A549 (cell line): ENCODE measurements at regions not wholly inside any gene's neighbourhood (a gene's known extent, or its start where the extent isn't known, plus 50 kb on each side); places are given as distances from the start of the nearest gene placed in this dataset.

Source experiments
- CEBPB ChIP-seq, 2 experiments: fragments of >200 bp in 1 of 2; sonication (Bioruptor Twin) in 1 of 2; formaldehyde crosslinking in 1 of 2; IDR thresholded peaks; 2 replicates each; pipeline ENCODE4 v1.6.1; 2012 to 2016
- EP300 ChIP-seq, 2 experiments: fragments of >200 bp; sonication (Bioruptor Twin); formaldehyde crosslinking; IDR thresholded peaks; 2 replicates in 1 of 2; 3 replicates in 1 of 2; pipeline ENCODE4 v1.6.1; 2016 to 2017
- HES2 ChIP-seq: fragments of >200 bp; sonication (Bioruptor Twin); formaldehyde crosslinking; IDR thresholded peaks from 2 replicates; pipeline ENCODE4 v1.6.1; 2016
- MAFK ChIP-seq: fragments of 450-650 bp; IDR thresholded peaks from 2 replicates; pipeline ENCODE4 v1.6.1; 2014; ENCODE audit not compliant: partially characterized antibody
- POLR2A ChIP-seq: IDR thresholded peaks from 2 replicates; pipeline ENCODE4 v1.6.1; 2012; ENCODE audit warnings: mild to moderate bottlenecking, low read length
- USF2 ChIP-seq: fragments of 450-650 bp; IDR thresholded peaks from 2 replicates; pipeline ENCODE4 v1.6.1; 2014; ENCODE audit warnings: antibody characterized with exemption
- TF ChIP-seq, protein P1 (sequence below): IDR thresholded peaks from 2 replicates; pipeline ENCODE4 v1.6.1; 2012

GRCh38 chr15:93708724-93709445, 522.5 kb upstream of the MCTP2 start:
- TF ChIP-seq USF2, result no peak
- no peak for TF ChIP-seq EP300 (IDR thresholded peaks at IDR 0.05)
- no peak for TF ChIP-seq POLR2A
- TF ChIP-seq, protein P1, sequence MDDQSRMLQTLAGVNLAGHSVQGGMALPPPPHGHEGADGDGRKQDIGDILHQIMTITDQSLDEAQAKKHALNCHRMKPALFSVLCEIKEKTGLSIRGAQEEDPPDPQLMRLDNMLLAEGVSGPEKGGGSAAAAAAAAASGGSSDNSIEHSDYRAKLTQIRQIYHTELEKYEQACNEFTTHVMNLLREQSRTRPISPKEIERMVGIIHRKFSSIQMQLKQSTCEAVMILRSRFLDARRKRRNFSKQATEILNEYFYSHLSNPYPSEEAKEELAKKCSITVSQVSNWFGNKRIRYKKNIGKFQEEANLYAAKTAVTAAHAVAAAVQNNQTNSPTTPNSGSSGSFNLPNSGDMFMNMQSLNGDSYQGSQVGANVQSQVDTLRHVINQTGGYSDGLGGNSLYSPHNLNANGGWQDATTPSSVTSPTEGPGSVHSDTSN, result no peak
- no peak for TF ChIP-seq CEBPB (IDR thresholded peaks at IDR 0.05)
- no peak for TF ChIP-seq HES2
- TF ChIP-seq MAFK, result no peak
